Transverse colon (tissue), 4 donors: ENCODE measurements at regions not wholly inside any gene's neighbourhood (a gene's known extent, or its start where the extent isn't known, plus 50 kb on each side); places are given as distances from the start of the nearest gene placed in this dataset.

Experiments
- DNase-seq: peaks from one replicate; pipeline ENCODE4 v3.0.0-alpha.2; 2019
- H3K27ac ChIP-seq, 4 donors: fragments of 200-600 bp; sonication (generic); 2 replicates each; pipeline ENCODE4 v1.5.1; 2016 to 2018; ENCODE audit warnings: inconsistent platforms in 4 of 4
- H3K27me3 ChIP-seq: fragments of 200-600 bp; sonication (generic); 2 replicates; pipeline ENCODE4 v1.5.1; 2017; ENCODE audit warnings: inconsistent platforms
- H3K36me3 ChIP-seq, 4 donors: fragments of 200-600 bp; sonication (generic); 2 replicates each; pipeline ENCODE4 v1.5.1; 2017 to 2019; ENCODE audit warnings: inconsistent platforms in 4 of 4
- H3K4me1 ChIP-seq, 4 donors: fragments of 200-600 bp; sonication (generic); 2 replicates each; pipeline ENCODE4 v1.5.1; 2017 to 2020; ENCODE audit warnings: inconsistent platforms in 4 of 4
- H3K4me3 ChIP-seq, 4 donors: fragments of 200-600 bp; sonication (generic); 1 replicate in 1 of 4; 2 replicates in 3 of 4; pipeline versions ENCODE4 v1.5.1 to v1.6.1; 2017 to 2019; ENCODE audit warnings: inconsistent platforms in 4 of 4
- H3K9me3 ChIP-seq, 2 donors: fragments of 200-600 bp; sonication (generic); 2 replicates each; pipeline ENCODE4 v1.5.1; 2017 to 2019; ENCODE audit warnings: inconsistent platforms in 2 of 2
- CTCF ChIP-seq, 5 experiments: fragments of 200-600 bp in 3 of 5; fragments of 450-650 bp in 2 of 5; sonication (generic) in 3 of 5; IDR thresholded peaks; 1 replicate in 2 of 5; 2 replicates in 3 of 5; pipeline ENCODE4 v1.5.1; 2016 to 2017; ENCODE audit warnings: antibody characterized with exemption in 5 of 5, inconsistent platforms in 3 of 5, mild to moderate bottlenecking in 2 of 5, moderate library complexity in 1 of 5
- EP300 ChIP-seq: sonication (generic); formaldehyde crosslinking; IDR thresholded peaks from one replicate; pipeline ENCODE4 v1.6.1; 2017; ENCODE audit warnings: antibody characterized with exemption, low read depth
- POLR2A ChIP-seq: fragments of 450-650 bp; IDR thresholded peaks from one replicate; pipeline ENCODE4 v1.6.1; 2016; ENCODE audit warnings: antibody characterized with exemption, mild to moderate bottlenecking, moderate library complexity
- POLR2AphosphoS5 ChIP-seq, 3 donors: sonication (generic); formaldehyde crosslinking; IDR thresholded peaks; one replicate each; pipeline ENCODE4 v1.6.1; 2016; ENCODE audit warnings: antibody characterized with exemption in 3 of 3
- WGBS, 2 donors: methylation state at CpG; one replicate each; pipeline ENCODE4 v1.1.5; 2018; ENCODE audit warnings: low coverage in 1 of 2; 5-methylcytosine and 5-hydroxymethylcytosine counted together
- in situ Hi-C, 4 donors: fragments of 200-750 bp; cut with MboI; loops; one replicate each; pipeline versions ENCODE4 v1.15.0 to v1.15.1; 2017; ENCODE audit warnings: low sequenced_read_pairs in 3 of 4, low pct_ligation_motif_present in 1 of 4, low pct_unique_long_range_greater_than_20kb in 1 of 4
- intact Hi-C: fragments of 100-400 bp; cut with DNase I; formaldehyde crosslinking; loops from one replicate; pipeline ENCODE4 v1.15.1; 2023; ENCODE audit warnings: low total_unique reads

DNA sequence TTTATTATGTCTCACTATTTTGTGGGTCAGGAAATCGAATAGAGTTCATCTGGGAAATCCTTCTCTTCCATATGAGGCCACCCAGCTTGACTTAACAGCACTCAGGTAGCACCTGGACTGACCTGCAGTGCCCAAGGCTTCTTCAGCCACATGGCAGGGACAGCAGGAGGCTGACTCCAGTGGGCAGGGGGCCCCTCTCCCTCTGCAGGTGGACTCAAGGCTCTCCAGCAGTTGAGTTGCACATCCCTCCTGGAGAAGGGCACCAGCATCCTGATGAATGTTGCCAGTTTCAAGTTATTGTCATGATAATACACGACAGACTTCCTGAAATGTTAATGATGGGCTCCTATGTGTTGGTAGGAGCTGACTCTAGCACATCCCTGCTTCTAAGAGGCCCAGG is 338.1 kb upstream of the RAB6C start:
- Histone ChIP-seq H3K27ac (no peak overlapping the region), H3K9me3 (no peaks in the 10 kb centered on the region), H3K4me3 (no peak overlapping the region), H3K4me1 (no peaks in the 10 kb centered on the region), H3K36me3 (no peaks in the 10 kb centered on the region), H3K27me3 (no peaks in the 10 kb centered on the region)
- DNase-seq: no peak
- 51 to 67% methylated on average over 1 to 2 of the region's 2 CpGs for WGBS, 2 donors
- TF ChIP-seq POLR2AphosphoS5 (IDR thresholded peaks at IDR 0.05) (no peak), CTCF (IDR thresholded peaks at IDR 0.05) (no peak), EP300 (no peak), POLR2A (no peak)
- intact Hi-C loops: no loop called here
- in situ Hi-C loops: no loop called here

DNA sequence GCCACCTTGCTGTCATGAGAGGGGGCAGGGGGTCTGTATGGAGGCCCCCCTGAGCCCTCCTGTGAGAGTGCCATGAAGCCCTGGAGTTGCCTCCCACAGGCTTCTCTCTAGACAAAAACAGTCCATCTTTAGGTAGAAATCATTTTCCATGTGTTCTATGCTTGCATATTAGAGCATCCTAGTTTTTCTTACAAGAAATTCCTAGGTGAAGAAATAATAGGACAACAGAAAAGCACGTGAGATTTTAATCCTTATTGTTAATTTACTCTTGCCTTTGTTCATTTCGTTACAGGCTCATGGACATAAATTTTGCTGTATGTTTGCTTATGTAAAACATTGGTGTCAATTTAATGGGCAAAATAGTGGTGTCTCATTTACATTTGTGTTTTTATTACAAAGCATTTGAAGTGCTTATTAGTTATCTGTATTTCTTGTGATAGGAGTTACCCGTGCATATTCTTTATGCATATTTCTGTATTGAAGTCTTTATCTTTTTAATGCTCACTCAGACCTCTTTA is 336.9 kb upstream of the RAB6C start:
- Histone ChIP-seq H3K4me3 (no peak overlapping the region), H3K27ac (no peak overlapping the region), H3K4me1 (no peaks in the 10 kb centered on the region), H3K36me3 (no peaks in the 10 kb centered on the region), H3K27me3 (no peaks in the 10 kb centered on the region), H3K9me3 (no peaks in the 10 kb centered on the region)
- intact Hi-C loops: no loop called here
- in situ Hi-C loops: no loop called here
- WGBS, 2 donors: 63 to 69% methylated on average over 3 of the region's 3 CpGs
- DNase-seq: no peak
- TF ChIP-seq EP300 (no peak), POLR2AphosphoS5 (IDR thresholded peaks at IDR 0.05) (no peak), CTCF (IDR thresholded peaks at IDR 0.05) (no peak), POLR2A (no peak)

DNA sequence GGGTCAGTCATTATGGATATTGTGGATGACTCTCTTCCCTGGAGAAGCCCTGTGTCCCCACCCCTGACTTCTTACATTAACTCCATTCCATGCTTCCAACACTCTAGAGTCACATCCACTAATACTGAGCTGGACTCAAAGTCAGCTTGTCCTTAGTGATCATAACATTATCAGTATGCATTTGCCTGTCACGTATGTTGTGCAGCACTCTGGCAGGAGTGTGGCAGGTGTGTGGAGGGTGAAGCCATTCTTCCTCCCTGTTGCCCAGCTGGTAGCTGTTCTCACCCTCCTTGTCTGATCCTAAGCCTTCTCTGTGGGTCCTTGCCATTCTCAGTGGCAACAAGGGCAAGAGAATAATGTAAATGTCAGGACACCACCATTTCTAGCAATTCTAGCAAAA is 334.1 kb upstream of the RAB6C start:
- WGBS, 2 donors: 60 to 79% methylated on average over 1 of the region's 1 CpG
- no peak for DNase-seq
- H3K4me3 ChIP-seq: no peak overlapping the region
- no peaks in the 10 kb centered on the region for H3K27me3 ChIP-seq
- H3K36me3 ChIP-seq: no peaks in the 10 kb centered on the region
- H3K9me3 ChIP-seq: no peaks in the 10 kb centered on the region
- no peaks in the 10 kb centered on the region for H3K4me1 ChIP-seq
- H3K27ac ChIP-seq: no peak overlapping the region
- TF ChIP-seq EP300: no peak
- TF ChIP-seq POLR2A: no peak
- TF ChIP-seq CTCF (IDR thresholded peaks at IDR 0.05): no peak
- no peak for TF ChIP-seq POLR2AphosphoS5 (IDR thresholded peaks at IDR 0.05)
- intact Hi-C loops (no loop called here), in situ Hi-C loops (no loop called here)

DNA sequence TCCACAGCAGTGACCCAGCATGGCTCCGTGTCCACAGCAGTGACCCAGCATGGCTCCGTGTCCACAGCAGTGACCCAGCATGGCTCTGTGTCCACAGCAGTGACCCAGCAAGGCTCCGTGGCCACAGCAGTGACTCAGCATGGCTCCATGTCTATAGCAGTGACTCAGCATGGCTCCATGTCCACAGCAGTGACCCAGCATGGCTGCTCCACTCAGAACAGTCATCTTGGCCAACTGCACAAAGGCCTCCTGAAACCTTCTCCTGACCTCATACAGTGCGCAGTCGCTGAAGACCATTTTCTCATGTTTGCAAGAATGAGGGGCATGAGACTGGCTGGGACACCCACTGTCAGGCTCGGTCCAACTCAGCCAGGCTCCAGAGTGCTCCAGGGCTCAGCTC is 333.4 kb upstream of the RAB6C start:
- in situ Hi-C loops: no loop called here
- WGBS, 2 donors: 82% methylated on average over 6 of the region's 6 CpGs; no CpG with 5 or more reads in 1 of the 2 donors

DNA sequence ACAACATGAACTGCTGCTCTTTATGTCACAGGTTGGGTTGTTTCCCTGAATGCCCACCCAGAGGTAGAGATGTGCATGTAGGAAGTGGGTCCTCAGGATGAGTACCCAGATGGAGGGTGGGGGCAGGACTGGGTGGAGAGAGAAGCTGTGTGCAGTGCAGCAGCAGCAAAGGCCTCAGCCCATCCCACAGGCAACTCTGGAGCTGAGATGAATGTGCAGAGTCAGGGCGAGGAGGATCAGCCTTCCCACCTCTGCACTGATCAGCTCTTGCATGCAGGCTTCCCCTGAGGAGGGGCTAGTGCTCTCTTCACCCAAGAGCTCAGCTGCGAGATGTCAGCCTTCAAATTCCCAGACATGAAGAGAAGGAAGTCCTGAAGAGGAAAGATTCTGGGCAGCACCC is 326.2 kb upstream of the RAB6C start:
- 73% methylated on average over 2 of the region's 2 CpGs; no CpG with 5 or more reads in 1 of the 2 donors for WGBS, 2 donors
- intact Hi-C loops: no loop called here
- in situ Hi-C loops: no loop called here

More for the DNA sequence above, 333.4 kb upstream of the RAB6C start:
- H3K27ac ChIP-seq: no peak overlapping the region
- no peak for TF ChIP-seq POLR2AphosphoS5 (IDR thresholded peaks at IDR 0.05)
- H3K9me3 ChIP-seq: no peaks in the 10 kb centered on the region
- H3K4me1 ChIP-seq: no peaks in the 10 kb centered on the region
- no peak overlapping the region for H3K4me3 ChIP-seq
- no peaks in the 10 kb centered on the region for H3K27me3 ChIP-seq
- intact Hi-C loops: no loop called here
- no peaks in the 10 kb centered on the region for H3K36me3 ChIP-seq
- DNase-seq: no peak

More for the DNA sequence above, 326.2 kb upstream of the RAB6C start:
- H3K4me3 ChIP-seq: no peak overlapping the region
- DNase-seq: no peak
- TF ChIP-seq EP300: no peak
- TF ChIP-seq POLR2AphosphoS5 (IDR thresholded peaks at IDR 0.05): no peak
- TF ChIP-seq POLR2A: no peak
- no peak for TF ChIP-seq CTCF (IDR thresholded peaks at IDR 0.05)
- H3K36me3 ChIP-seq: no peaks in the 10 kb centered on the region
- H3K9me3 ChIP-seq: no peaks in the 10 kb centered on the region
- H3K27ac ChIP-seq: no peak overlapping the region
- no peaks in the 10 kb centered on the region for H3K27me3 ChIP-seq
- no peaks in the 10 kb centered on the region for H3K4me1 ChIP-seq
